ENCODE measurements at regions not wholly inside any gene's neighbourhood (a gene's known extent, or its start where the extent isn't known, plus 50 kb on each side); places are given as distances from the start of the nearest gene placed in this dataset.
A peak's percentile ranks its signal among the peaks of the same experiment; 100 is the strongest.
"Not testable (repeated sequence)": the region's sequence is repeated elsewhere in the genome, so short reads cannot be mapped to it uniquely, and the experiment has no call there.

GRCh38 chr1:121443001-121443540, 258.3 kb downstream of the SRGAP2C start:
- H3K36me3 Mint-ChIP-seq (ENCODE audit: low read depth), result peaks cover 5% of the 10 kb centered on the region
- H3K27ac Mint-ChIP-seq (ENCODE audit: unreplicated experiment), result no peak overlapping the region
- peaks cover 20% of the 10 kb centered on the region for H3K9me3 Mint-ChIP-seq (ENCODE audit: low read depth)
- no peak for TF ChIP-seq CTCF (IDR thresholded peaks at IDR 0.05)
- H3K4me3 Mint-ChIP-seq (ENCODE audit: unreplicated experiment), result no peak overlapping the region
- H3K27me3 Mint-ChIP-seq (ENCODE audit: low read depth), result no peaks in the 10 kb centered on the region
- no peak for DNase-seq (ENCODE audit: low spot score)
- H3K4me1 Mint-ChIP-seq (ENCODE audit: low read depth), result no peaks in the 10 kb centered on the region

- no peak overlapping the region for H3K4me3 Mint-ChIP-seq (ENCODE audit: unreplicated experiment)
- no peak for TF ChIP-seq CTCF (IDR thresholded peaks at IDR 0.05)
- peaks cover 5% of the 10 kb centered on the region for H3K36me3 Mint-ChIP-seq (ENCODE audit: low read depth)
- no peaks in the 10 kb centered on the region for H3K27me3 Mint-ChIP-seq (ENCODE audit: low read depth)
- no peaks in the 10 kb centered on the region for H3K4me1 Mint-ChIP-seq (ENCODE audit: low read depth)
- no peak overlapping the region for H3K27ac Mint-ChIP-seq (ENCODE audit: unreplicated experiment)
- no peak for DNase-seq (ENCODE audit: low spot score)
- peaks cover 15% of the 10 kb centered on the region for H3K9me3 Mint-ChIP-seq (ENCODE audit: low read depth)
Observed at GRCh38 chr1:121444096-121444495, 259.3 kb downstream of the SRGAP2C start.

GRCh38 chr1:121445679-121446078, 260.9 kb downstream of the SRGAP2C start:
- no peak overlapping the region for H3K4me3 Mint-ChIP-seq (ENCODE audit: unreplicated experiment)
- no peak overlapping the region for H3K27ac Mint-ChIP-seq (ENCODE audit: unreplicated experiment)
- peaks cover 1% of the 10 kb centered on the region for H3K36me3 Mint-ChIP-seq (ENCODE audit: low read depth)
- no peak for TF ChIP-seq CTCF (IDR thresholded peaks at IDR 0.05)
- no peak for DNase-seq (ENCODE audit: low spot score)
- H3K9me3 Mint-ChIP-seq (ENCODE audit: low read depth), result peaks cover 5% of the 10 kb centered on the region
- H3K4me1 Mint-ChIP-seq (ENCODE audit: low read depth), result no peaks in the 10 kb centered on the region
- no peaks in the 10 kb centered on the region for H3K27me3 Mint-ChIP-seq (ENCODE audit: low read depth)

GRCh38 chr1:121447280-121447923, 262.6 kb downstream of the SRGAP2C start:
- H3K36me3 Mint-ChIP-seq (ENCODE audit: low read depth); DNase-seq (ENCODE audit: low spot score); H3K4me3 Mint-ChIP-seq (ENCODE audit: unreplicated experiment); H3K27ac Mint-ChIP-seq (ENCODE audit: unreplicated experiment); H3K9me3 Mint-ChIP-seq (ENCODE audit: low read depth); H3K27me3 Mint-ChIP-seq (ENCODE audit: low read depth); H3K4me1 Mint-ChIP-seq (ENCODE audit: low read depth): not testable (repeated sequence)
- peak; percentile 83 for TF ChIP-seq CTCF (IDR thresholded peaks at IDR 0.05)

GRCh38 chr1:121448064-121448463, 263.3 kb downstream of the SRGAP2C start:
- DNase-seq (ENCODE audit: low spot score); H3K36me3 Mint-ChIP-seq (ENCODE audit: low read depth); H3K4me3 Mint-ChIP-seq (ENCODE audit: unreplicated experiment); H3K27me3 Mint-ChIP-seq (ENCODE audit: low read depth); H3K27ac Mint-ChIP-seq (ENCODE audit: unreplicated experiment); H3K9me3 Mint-ChIP-seq (ENCODE audit: low read depth); H3K4me1 Mint-ChIP-seq (ENCODE audit: low read depth): not testable (repeated sequence)

GRCh38 chr1:121448851-121449250, 264.1 kb downstream of the SRGAP2C start:
- no peak for TF ChIP-seq CTCF (IDR thresholded peaks at IDR 0.05)
- DNase-seq (ENCODE audit: low spot score), result no peak
- Mint-ChIP-seq H3K4me1 (ENCODE audit: low read depth) (no peaks in the 10 kb centered on the region), H3K4me3 (ENCODE audit: unreplicated experiment) (no peak overlapping the region), H3K36me3 (ENCODE audit: low read depth) (no peaks in the 10 kb centered on the region), H3K9me3 (ENCODE audit: low read depth) (no peaks in the 10 kb centered on the region), H3K27me3 (ENCODE audit: low read depth) (no peaks in the 10 kb centered on the region), H3K27ac (ENCODE audit: unreplicated experiment) (no peak overlapping the region)

Measured in chondrocyte (in vitro differentiated cells).